ENCODE measurements at regions not wholly inside any gene's neighbourhood (a gene's known extent, or its start where the extent isn't known, plus 50 kb on each side); places are given as distances from the start of the nearest gene placed in this dataset.

DNA sequence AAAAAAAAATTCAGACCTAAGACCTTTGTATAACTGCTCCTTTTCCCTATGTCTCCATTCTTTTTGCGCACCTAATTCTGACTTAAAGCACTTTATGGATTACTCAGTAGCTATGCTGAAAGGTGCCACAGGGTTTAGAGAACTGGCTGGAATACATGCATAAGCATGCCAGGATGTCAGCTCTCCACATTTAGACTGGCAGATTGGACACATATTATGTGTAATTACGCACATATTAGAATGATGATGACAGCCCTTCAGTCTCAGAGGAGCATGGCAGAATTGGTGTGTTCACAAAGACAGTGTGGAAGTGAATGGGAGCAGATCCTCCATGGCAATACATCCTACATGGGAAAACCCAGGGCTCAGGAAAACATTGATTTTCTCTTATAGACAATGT, 108.1 kb upstream of the LSAMP start:
- TF ChIP-seq, protein P1, sequence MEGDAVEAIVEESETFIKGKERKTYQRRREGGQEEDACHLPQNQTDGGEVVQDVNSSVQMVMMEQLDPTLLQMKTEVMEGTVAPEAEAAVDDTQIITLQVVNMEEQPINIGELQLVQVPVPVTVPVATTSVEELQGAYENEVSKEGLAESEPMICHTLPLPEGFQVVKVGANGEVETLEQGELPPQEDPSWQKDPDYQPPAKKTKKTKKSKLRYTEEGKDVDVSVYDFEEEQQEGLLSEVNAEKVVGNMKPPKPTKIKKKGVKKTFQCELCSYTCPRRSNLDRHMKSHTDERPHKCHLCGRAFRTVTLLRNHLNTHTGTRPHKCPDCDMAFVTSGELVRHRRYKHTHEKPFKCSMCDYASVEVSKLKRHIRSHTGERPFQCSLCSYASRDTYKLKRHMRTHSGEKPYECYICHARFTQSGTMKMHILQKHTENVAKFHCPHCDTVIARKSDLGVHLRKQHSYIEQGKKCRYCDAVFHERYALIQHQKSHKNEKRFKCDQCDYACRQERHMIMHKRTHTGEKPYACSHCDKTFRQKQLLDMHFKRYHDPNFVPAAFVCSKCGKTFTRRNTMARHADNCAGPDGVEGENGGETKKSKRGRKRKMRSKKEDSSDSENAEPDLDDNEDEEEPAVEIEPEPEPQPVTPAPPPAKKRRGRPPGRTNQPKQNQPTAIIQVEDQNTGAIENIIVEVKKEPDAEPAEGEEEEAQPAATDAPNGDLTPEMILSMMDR (IDR thresholded peaks at IDR 0.05): no peak
- TF ChIP-seq POLR2A (IDR thresholded peaks at IDR 0.05; ENCODE audit: low read depth): no peak
- TF ChIP-seq EP300 (IDR thresholded peaks at IDR 0.05): no peak
